Vagina (tissue), 2 donors: ENCODE measurements at regions not wholly inside any gene's neighbourhood (a gene's known extent, or its start where the extent isn't known, plus 50 kb on each side); places are given as distances from the start of the nearest gene placed in this dataset.

Experiments
- POLR2A ChIP-seq, 2 donors: fragments of 450-650 bp; IDR thresholded peaks; one replicate each; pipeline ENCODE4 v1.6.1; 2017; ENCODE audit warnings: antibody characterized with exemption in 2 of 2, mild to moderate bottlenecking in 2 of 2, moderate library complexity in 2 of 2
- POLR2AphosphoS5 ChIP-seq, 2 donors: sonication (generic); formaldehyde crosslinking; IDR thresholded peaks; one replicate each; pipeline ENCODE4 v1.9.0; 2017; ENCODE audit warnings: antibody characterized with exemption in 2 of 2, mild to moderate bottlenecking in 2 of 2, low read depth in 1 of 2; ENCODE audit not compliant: insufficient read depth in 1 of 2
- TF ChIP-seq, protein P1 (sequence below), 3 experiments: fragments of 450-650 bp in 2 of 3; fragments of 200-600 bp in 1 of 3; sonication (generic) in 1 of 3; IDR thresholded peaks; one replicate each; pipeline ENCODE4 v1.5.1; 2017 to 2019; ENCODE audit warnings: antibody characterized with exemption in 3 of 3, mild to moderate bottlenecking in 2 of 3, moderate library complexity in 2 of 3

DNA sequence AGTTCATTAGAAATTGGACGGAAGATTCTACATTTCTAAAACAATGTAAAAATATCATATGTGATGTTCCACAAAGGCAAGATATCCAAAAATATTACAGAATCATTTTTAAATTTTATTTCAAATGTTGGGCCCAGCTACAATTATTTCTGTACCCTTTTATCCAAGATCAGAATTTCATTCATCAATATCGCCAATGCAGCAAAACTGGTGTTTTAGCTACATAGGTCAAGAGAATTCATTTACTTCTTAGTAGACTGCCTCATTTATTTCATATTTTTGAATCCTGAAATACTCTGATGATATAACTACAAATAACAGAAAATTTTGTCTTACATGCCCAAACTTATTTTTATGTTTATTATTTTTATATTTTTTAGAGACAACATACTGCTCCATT lies 143.1 kb downstream of the CMPK2 start:
- TF ChIP-seq, protein P1, sequence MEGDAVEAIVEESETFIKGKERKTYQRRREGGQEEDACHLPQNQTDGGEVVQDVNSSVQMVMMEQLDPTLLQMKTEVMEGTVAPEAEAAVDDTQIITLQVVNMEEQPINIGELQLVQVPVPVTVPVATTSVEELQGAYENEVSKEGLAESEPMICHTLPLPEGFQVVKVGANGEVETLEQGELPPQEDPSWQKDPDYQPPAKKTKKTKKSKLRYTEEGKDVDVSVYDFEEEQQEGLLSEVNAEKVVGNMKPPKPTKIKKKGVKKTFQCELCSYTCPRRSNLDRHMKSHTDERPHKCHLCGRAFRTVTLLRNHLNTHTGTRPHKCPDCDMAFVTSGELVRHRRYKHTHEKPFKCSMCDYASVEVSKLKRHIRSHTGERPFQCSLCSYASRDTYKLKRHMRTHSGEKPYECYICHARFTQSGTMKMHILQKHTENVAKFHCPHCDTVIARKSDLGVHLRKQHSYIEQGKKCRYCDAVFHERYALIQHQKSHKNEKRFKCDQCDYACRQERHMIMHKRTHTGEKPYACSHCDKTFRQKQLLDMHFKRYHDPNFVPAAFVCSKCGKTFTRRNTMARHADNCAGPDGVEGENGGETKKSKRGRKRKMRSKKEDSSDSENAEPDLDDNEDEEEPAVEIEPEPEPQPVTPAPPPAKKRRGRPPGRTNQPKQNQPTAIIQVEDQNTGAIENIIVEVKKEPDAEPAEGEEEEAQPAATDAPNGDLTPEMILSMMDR (IDR thresholded peaks at IDR 0.05): no peak
- TF ChIP-seq POLR2A (IDR thresholded peaks at IDR 0.05) (no peak), POLR2AphosphoS5 (IDR thresholded peaks at IDR 0.05; ENCODE audit: insufficient read depth in 1 of 2, low read depth in 1 of 2) (no peak)
